NCI-H146 treated with DMSO at 0.1 percent for 48 hours (cell line): ENCODE measurements at regions not wholly inside any gene's neighbourhood (a gene's known extent, or its start where the extent isn't known, plus 50 kb on each side); places are given as distances from the start of the nearest gene placed in this dataset.

ENCODE experiments used
- DNase-seq: peaks from one replicate; lab custom pipeline; 2025; ENCODE audit not compliant: unreplicated experiment; lab: John Stamatoyannopoulos, UW

DNA sequence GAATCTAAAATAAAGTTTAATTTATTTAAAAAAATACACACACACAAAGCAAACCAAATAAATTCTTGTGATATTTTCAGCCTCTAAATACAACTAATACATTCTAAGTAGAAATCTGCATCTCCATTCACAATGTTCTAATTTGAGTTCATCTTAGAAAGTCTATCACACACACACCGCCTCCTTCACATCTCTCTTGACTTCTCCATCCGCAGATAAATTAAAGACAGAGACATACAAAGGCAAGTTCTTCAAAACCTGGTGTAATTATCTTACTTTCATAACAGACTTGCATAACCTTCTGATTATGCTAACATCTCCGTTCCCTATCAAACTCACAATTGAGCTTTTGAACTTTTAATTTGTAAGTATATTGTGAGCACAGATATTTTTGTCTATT, 657.3 kb downstream of the VGLL3 start:
- no peak for DNase-seq

DNA sequence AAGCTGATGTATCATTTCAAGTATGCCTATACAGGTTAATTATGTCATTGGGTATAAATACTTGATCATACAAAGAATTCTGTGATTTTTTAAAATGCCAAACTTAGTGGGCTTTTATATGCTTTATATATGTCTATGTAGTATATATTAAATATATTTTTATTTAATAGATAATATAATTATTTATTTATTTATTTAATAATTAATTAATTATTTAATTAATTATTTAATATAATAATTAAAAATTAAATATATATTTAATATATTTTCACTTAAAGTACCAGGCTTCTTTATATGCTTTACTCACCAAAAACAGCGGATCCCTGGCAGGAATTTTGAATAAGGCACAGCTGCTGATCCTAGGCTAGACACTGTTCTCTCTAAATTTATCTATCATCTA, 687.0 kb downstream of the VGLL3 start:
- DNase-seq = no peak

DNA sequence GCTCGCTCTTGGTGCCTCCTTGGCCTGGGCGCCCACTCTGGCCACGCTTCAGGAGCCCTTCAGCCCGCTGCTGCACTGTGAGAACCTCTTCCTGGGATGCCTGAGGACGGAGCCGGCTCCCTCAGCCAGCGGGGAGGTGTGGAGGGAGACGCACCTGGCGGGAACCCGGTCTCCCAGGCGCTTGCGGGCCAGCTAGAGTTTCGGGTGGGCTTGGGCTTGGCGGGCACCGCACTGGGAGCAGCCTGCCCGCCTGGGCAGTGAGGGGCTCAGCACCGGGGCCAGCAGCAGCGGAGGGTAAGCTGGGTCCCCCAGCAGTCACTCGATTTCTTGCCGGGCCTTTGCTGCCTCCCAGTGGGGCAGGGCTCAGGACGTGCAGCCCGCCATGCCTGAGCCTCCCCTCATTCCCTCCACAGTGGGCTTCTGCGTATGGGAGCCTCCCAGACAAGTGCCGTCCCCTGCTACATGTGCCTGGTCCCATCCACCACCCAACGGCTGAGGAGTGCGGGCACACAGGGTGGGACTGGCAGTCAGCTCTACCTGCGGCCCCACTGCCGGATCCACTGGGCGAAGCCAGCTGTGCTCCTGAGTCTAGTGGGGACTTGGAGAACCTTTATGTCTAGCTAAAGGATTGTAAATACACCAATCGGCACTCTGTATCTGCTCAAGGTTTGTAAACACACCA, 708.7 kb downstream of the VGLL3 start:
- no peak for DNase-seq

DNA sequence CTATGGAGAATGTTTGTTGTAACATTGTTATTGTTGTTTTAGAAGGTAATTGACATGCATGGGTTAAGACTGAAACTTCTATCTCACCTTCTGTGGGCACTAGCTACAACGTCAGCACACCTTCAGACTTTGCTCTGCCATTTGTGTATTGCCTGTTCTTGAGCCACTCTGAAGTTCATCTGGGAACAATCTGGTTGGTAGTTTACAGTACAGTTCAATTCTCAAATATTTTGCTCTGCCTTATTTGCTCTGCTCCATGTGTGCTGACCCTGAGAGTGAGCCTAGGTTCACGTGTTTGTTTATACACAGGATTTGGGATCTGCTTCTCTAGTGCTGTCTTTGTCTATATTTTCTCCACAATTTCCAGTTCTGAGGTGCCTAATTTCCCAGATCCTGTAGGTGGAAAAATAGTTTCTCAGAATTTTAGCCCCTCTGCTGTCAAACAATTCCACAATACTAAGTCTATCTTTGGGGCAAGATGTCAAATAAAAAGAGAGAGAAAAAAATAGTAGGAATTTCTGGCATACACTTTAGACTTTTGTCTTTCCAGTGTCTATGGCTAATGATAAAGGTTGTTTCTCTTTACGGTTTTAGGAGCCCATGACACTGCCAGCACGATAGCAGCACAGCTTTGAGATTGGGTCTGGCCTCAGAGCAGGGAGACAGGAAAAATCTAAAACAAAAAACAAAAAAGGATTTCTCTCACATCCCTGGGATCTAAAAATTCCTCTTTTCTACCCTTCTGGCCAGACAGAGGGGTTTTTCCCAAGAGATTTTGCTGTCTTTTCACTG, 721.4 kb downstream of the VGLL3 start:
- no peak for DNase-seq

DNA sequence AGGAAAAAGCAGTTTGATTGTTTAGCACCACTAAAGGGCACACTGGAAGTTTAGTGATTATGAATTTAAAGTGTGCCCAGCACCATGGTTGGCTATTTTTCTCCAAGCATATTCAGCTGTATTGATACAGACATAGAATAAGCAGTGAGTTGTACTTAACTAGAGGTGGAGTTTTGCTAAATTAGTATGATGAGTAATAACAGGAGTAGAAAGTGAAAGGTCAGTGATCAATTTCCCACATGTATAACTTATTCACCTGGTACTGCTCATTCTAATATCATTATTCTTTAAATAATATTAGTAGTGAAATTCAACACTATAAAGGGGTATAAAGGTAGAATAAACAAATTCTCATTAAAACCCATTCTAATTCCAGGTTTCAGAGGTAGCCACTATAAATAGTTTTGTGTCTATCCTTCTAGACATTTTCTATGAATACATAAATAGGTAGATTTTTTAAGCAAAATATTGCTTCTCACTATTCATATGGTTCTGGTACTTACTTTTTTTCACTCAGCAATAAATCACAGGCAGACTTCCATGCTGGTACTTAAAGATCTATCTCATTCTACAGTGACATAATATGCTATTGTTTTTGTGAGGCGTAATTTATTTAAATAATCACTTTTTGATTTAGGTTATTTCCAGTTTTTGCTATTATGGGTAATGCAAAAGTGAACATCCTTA, 732.9 kb downstream of the VGLL3 start:
- DNase-seq = no peak

DNA sequence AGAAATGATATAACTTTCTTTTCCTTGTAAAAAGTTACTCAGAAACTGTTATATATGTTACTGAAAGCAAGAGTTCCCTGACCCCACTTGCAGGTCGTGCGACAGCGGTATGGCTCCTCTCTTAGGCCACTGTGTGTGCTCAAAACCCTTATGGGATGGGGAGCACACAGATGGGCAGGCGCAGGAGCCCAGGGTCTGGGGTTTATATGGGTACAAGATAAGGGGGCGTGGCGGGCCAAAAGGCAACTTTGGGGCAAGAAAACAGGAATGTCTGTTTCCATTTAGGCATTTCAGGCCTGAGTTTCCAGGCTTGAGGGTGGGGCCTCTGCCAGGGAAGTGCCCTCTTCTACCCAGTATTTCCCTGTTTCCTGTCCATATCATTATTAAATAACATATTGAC, 736.5 kb downstream of the VGLL3 start:
- no peak for DNase-seq

DNA sequence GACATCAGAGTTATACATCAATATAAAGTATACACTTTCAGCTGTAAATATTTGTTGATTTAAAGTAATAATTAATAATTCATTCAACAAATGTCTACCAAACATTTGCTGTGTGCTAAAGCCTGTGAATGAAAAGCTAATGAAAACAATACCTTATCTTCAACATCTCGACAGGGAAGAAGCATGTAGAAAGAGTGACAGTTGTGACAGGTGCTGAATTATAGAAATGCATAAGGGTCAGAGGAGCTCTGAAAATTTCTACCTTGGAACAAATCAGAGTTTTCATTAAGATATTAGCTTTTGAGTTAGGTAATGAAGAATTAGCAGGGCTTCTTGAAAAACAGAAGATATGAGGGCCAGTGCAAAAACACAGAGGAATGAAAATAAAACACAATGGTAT, 739.2 kb downstream of the VGLL3 start:
- DNase-seq = peak; percentile 9

DNA sequence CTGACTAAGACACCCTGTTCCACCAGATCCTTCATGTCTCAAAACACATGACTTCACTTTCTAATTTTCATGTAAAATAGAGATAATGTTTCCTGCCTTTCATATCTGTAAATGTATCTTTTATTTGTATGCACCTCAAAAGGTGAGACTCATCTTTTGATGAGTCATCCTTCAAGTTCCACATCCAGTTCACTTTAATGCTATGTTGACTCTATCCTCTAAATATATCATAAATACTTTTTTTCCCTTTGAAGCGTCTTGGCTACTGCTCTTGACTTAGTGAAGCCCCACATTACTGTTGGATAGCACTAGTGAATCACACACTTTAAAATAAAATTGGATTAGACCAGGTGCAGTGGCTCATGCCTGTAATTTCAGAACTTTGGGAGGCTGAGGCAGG, 741.1 kb downstream of the VGLL3 start:
- no peak for DNase-seq

DNA sequence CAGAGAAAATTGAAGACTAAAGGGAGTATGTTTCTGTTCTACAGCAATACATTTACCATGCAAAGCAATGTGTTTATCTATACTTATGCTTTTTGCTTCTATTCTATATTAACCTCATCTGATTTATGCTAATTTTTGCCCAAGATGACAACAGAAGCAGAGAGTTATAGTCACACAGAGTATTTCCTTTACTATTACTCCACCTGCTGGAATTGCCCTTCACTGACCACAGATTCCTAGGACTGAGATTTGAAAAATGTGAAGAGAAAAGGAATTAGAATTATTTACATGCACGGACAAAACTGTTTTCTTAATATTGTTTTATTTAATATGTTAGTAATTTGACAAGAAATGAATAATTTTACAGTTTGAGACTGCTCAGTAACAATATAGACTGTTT, 745.6 kb downstream of the VGLL3 start:
- DNase-seq = peak; percentile 10

DNA sequence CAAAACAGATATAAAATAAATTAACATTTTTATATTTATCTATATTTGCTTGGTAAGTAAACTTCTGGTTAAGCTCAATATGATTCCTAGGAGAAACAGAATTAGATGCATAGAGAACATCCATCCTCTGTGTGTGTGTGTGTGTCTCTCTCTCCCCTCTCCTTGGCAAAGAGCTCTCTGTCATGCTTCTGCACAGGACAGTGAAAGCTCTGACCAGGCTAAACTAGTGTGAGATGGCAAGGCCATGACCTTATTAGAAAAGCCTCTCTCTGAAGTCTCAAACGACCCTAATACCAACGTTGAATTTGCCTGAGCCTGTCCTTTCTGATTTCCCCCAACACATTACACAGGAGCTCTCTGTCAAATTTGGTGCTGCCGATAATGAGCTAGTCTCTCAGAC, 746.0 kb downstream of the VGLL3 start:
- no peak for DNase-seq

DNA sequence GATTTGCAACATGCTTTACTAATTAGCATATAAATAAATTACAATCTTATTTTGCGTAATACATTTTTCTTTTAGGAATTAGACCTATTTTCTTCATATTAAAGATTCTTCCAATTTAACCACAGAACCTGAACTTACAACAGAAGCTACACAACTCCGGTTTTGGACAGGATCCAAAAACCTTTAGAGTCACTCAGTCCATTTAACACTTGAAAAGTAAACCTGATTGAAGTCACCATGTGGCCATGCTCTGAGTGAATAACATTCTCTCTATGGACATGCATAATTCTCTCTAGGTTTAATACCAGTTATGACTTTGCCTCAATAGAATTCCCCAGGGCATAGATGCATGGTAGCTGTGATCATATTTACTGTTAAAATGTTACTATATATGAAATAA, 751.0 kb downstream of the VGLL3 start:
- no peak for DNase-seq

DNA sequence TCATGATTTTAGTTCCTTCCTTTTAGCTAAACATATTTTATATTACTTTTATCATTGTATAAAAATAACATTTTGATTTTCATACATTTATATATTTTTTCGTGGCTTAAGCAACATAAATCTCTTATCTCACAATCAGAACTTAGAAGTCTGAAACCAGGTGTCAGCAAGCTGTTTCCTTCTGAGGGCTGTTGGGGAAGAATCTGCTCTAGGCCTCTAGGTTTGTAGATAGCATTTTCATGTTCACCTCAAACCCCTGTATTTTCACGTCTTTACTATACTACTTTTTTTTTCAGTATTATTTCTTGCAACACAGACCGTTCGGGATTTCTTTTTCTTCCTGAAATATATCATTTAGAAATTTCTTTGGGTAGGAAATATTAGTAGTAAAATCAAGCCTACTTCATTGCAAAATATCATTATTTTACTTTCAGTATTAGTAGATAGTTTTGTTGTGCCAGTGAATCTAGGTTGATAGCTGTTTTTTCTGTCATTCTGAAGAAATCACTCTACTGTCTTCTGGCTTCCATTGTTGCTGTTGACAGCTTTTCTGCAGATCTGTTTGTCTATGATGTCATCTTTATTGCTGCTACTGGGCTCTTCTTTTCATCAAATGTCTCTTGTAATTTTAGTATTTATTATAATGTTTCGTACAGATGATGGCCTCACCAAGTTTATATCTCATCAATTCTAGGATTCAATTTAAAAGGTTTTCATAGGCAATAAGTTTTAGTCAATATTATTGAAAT, 756.3 kb downstream of the VGLL3 start:
- DNase-seq = no peak

DNA sequence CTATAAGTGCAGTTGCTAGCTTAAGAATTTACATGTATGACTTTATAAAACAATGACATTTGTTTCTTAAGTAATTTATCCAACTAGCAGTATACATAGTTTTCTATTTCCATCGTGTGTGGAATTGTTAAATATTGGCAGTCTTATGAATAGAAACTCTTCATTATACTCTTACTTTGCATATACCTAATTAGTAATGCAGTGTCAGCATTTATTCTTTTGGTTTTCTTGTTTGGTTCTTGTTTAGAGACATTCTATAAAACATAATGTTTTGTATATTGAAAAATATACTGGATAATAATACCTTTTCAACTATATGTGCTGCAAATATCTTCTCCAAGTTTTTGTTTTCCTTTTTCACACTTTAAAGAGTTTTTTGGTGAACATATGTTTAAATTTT, 760.2 kb downstream of the VGLL3 start:
- no peak for DNase-seq

DNA sequence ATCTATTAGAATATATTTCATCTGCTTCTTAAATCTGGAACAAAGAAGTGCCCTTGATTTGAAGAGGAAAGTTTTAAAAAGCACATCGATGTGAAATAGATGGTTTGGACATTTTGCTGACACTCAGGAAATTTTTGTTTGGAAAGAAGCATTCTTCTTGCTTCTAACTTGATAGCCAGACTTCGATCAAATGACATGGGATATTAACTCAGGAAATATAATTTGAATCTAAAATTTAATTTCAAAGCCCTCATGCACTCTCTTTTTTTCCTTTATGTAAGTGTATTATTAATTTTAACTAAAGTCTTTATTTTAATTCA, 761.2 kb downstream of the VGLL3 start:
- no peak for DNase-seq

DNA sequence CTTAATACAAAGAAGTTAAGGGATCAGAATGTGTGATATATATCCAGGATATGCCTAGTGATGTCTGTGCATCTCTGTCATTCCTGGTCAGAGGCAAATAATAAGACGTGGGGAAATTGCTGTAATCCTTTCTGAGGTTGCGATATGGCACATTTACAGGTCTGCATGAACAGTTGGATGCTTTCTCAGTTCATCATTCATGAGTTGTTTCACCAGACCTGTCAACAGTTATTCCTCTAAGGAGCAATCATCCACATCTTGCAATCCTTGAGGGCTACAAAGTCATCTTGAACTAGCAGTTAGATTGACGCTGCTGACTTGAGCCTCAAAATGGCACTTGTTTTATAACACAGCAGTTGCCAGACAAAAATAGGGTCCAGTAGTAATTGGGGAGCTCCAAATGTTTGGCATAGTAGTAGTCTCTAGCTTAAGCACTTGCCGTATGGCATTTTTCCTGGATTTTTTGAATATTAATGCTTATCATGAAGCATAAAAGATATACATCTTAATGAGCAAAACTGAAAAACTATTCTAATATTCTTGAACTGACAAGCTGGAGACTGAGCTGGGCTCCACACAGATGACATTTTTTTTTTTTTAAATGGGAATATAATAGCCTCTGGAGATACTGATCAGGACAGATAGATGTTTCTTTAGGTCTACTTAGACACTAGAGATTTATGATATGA, 761.7 kb downstream of the VGLL3 start:
- DNase-seq = no peak

DNA sequence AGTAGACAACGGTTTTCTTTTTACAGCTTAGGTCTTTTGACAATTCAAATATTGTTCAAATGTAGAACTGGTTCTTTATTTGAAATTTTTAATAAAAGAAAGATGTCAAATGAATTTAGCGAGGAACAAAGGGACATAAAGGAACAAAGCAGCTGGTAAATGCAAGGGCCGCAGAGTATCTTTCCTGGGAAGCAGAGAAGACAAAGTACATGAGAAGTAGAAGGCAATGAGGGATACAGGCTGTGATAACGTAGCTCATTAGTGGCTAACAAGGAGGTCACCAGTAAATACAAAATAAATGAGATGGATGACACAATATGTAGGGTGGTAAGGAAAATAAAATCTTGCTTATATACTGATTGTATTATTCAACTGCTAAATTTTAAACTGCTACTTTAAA, 762.8 kb downstream of the VGLL3 start:
- DNase-seq = no peak

DNA sequence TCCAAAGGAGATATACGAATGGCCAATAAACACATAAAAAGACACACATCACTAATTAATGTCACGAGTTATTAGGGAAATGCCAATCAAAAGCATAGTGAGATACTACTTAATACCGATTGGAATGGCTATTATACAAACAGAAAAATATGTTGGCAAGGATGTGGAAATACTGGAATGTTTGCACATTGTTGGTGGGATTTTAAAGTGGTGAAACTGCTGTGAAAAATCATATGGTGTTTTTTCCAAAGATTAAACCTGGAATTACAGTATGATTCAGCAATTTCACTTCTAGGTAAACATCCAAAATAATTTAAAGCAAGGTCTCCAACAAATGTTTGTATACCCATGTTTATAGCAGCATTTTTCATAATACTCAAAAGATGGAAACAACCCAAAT, 765.5 kb downstream of the VGLL3 start:
- no peak for DNase-seq

DNA sequence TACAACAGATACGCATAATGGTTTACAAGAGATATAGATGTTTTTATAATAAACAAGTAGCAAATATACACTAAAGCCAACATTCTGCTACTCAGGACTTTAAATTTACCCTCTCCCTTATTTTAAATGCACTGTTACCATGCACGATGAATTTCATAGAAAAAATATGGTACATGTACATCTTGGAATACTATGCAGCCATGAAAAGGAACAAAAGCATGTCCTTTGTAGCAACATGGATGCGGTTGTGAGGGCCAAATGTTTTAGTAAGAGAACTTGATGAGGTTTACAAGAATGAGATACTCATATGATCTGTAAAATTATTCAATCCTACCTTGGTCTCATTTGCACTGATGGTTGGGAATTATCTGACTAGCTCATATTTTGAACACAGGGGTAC, 769.3 kb downstream of the VGLL3 start:
- DNase-seq = no peak

DNA sequence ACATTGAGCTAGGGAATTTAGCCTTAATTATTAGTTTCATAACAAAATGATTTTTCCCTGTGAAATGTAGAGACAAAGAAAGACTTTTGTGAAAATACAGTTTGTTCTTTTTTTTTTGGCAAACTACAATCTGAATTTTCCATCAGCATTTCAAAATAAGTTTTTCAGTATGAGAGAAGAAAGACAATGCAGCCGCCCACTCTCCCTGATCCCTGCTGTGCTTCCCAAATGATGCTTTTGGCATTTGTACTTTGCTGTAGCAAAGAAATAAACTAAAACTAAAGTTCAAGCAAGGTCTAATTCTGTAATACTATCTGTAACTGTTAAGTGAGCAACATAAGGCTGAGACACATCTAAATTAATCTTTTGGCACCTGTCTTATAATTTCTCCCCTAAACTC, 782.2 kb downstream of the VGLL3 start:
- DNase-seq = no peak

DNA sequence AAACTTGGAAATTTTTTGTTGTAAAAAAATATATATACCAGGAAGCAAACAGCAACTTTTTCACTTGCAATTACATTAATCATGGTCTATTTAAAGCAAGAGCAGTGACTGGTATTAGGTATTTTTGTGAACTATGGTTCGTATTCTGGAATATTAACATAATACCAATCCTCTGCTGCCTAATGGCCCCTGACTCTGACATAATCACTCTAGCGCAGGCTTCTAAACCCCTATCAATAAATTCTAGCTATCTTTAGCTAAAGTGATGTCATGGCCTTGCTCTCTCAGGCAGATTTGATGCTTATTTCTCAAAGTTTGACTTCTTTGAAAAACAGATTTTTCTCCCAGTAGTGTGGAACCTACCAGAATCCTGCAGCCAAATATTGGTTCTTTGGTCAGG, 808.3 kb downstream of the VGLL3 start:
- no peak for DNase-seq

DNA sequence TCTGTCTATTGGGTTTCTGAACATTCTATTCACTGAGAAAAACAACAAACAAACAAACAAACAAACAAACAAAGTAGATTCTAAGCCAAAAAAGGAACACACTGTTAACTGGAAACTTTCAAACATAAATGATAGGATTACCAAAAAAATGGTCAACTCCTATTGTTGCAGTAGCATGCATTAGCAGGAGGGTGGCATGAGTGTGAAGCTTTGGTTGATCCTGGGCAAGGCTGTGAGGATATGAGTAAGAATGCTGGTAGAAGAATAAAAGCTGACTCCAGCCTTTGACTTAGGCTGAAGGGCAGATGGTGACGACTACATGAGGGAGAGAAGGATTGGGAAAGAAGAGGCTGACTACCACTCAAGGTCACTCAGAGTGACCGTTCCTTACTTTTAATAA, 810.3 kb downstream of the VGLL3 start:
- DNase-seq = no peak
